ENCODE measurements at regions not wholly inside any gene's neighbourhood (a gene's known extent, or its start where the extent isn't known, plus 50 kb on each side); places are given as distances from the start of the nearest gene placed in this dataset.
A peak's percentile ranks its signal among the peaks of the same experiment; 100 is the strongest.

DNA sequence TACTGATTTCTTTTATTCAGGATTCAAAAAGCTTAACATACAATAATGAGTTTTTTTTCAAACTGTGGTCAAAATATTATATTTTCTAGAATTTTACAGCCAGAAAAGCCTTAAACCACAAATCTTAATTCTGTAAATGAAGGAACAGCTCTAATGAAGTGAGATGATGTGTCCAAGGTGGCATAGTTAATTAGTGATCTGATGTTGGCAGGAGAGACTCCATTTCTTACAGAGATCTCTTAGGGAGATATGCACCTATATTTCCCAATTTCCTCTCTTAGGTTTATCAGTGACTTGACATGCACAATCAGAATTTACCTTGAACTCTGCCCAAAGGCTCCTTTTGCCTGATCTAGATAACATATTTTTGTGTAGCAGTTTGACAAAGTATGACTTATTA lies 211.1 kb upstream of the ZNF804B start:
- TF ChIP-seq, protein P1, sequence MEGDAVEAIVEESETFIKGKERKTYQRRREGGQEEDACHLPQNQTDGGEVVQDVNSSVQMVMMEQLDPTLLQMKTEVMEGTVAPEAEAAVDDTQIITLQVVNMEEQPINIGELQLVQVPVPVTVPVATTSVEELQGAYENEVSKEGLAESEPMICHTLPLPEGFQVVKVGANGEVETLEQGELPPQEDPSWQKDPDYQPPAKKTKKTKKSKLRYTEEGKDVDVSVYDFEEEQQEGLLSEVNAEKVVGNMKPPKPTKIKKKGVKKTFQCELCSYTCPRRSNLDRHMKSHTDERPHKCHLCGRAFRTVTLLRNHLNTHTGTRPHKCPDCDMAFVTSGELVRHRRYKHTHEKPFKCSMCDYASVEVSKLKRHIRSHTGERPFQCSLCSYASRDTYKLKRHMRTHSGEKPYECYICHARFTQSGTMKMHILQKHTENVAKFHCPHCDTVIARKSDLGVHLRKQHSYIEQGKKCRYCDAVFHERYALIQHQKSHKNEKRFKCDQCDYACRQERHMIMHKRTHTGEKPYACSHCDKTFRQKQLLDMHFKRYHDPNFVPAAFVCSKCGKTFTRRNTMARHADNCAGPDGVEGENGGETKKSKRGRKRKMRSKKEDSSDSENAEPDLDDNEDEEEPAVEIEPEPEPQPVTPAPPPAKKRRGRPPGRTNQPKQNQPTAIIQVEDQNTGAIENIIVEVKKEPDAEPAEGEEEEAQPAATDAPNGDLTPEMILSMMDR (IDR thresholded peaks at IDR 0.05), result no peak
- H3K27me3 Mint-ChIP-seq (ENCODE audit: low read depth in 2 of 2), result no peaks in the 10 kb centered on the region
- no peaks in the 10 kb centered on the region for H3K4me1 ChIP-seq (ENCODE audit: control insufficient read depth, insufficient read depth, low read length)
- no peak overlapping the region for H3K4me3 ChIP-seq (ENCODE audit: low read length)
- no peaks in the 10 kb centered on the region for H3K36me3 ChIP-seq (ENCODE audit: control insufficient read depth, insufficient read depth, low read length)
- peaks cover 5% of the 10 kb centered on the region for H3K36me3 Mint-ChIP-seq
- DNase-seq, result no peak
- no peak overlapping the region for H3K4me3 Mint-ChIP-seq
- ATAC-seq, result no peak
- H3K27ac Mint-ChIP-seq, result no peak overlapping the region
- H3K27me3 ChIP-seq (ENCODE audit: control insufficient read depth, insufficient read depth, low read length), result no peaks in the 10 kb centered on the region
- H3K27ac ChIP-seq (ENCODE audit: low read length), result no peak overlapping the region
- intact Hi-C loops (cut with micrococcal nuclease), result no loop called here
- peaks cover 11% of the 10 kb centered on the region for H3K9me3 ChIP-seq (ENCODE audit: control insufficient read depth, insufficient read depth, low read length)
- peaks cover 5 to 10% of the 10 kb centered on the region in 2 donors for H3K9me3 Mint-ChIP-seq
- no peaks in the 10 kb centered on the region for H3K4me1 Mint-ChIP-seq

DNA sequence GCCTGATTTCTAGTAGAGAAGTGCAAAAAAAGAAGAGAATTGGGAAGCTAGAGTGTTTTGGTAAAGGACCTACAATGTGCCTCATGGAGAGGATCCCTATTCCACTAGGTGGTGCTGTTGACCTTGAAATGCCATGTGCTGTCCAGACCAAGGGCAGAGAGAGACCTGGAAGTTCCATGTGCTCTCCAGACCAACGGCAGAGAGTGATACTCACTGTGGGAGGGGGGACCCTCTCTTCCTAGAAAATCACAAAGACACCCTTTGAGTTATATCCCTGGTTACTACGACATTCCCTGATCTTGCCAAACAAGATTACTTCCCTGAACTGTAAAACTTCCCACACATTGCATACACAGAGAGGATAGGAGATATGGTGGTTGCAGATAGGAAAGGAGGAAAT lies 212.7 kb upstream of the ZNF804B start:
- Histone ChIP-seq H3K4me3 (ENCODE audit: low read length) (no peak overlapping the region), H3K36me3 (ENCODE audit: control insufficient read depth, insufficient read depth, low read length) (no peaks in the 10 kb centered on the region), H3K27ac (ENCODE audit: low read length) (no peak overlapping the region), H3K4me1 (ENCODE audit: control insufficient read depth, insufficient read depth, low read length) (no peaks in the 10 kb centered on the region), H3K9me3 (ENCODE audit: control insufficient read depth, insufficient read depth, low read length) (peaks cover 11% of the 10 kb centered on the region), H3K27me3 (ENCODE audit: control insufficient read depth, insufficient read depth, low read length) (no peaks in the 10 kb centered on the region)
- TF ChIP-seq, protein P1 (IDR thresholded peaks at IDR 0.05), result no peak
- no peaks in the 10 kb centered on the region for H3K4me1 Mint-ChIP-seq
- peaks cover 5% of the 10 kb centered on the region for H3K36me3 Mint-ChIP-seq
- H3K4me3 Mint-ChIP-seq, result no peak overlapping the region
- ATAC-seq (no peak), DNase-seq (peak in 1 of 2 donors; percentile 14)
- H3K27me3 Mint-ChIP-seq (ENCODE audit: low read depth in 2 of 2), result no peaks in the 10 kb centered on the region
- WGBS (ENCODE audit: insufficient coverage), result 22% methylated on average over 1 of the region's 2 CpGs
- peaks cover 5 to 10% of the 10 kb centered on the region in 2 donors for H3K9me3 Mint-ChIP-seq
- intact Hi-C loops (cut with micrococcal nuclease), result no loop called here
- no peak overlapping the region for H3K27ac Mint-ChIP-seq

DNA sequence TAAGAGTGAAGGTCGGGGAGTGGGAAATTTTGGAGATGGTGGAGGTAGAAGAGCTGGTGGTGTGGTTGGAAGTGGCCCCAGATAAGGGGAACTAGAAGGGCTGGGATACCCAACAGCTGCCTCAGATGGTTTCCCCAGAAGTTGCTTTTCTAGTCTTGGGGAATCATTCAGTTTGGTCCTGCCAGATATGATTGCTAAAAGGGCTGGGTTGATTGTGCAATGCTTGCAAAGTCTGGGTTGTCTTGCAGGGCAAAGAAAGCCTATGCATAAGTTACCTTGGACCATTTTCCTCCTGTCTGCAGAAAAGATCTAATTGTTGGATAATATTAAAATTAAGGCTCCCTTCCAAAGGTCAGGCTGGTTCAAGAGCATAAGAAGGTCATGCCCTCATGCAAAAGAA lies 213.8 kb upstream of the ZNF804B start:
- no peaks in the 10 kb centered on the region for H3K27me3 Mint-ChIP-seq (ENCODE audit: low read depth in 2 of 2)
- Histone ChIP-seq H3K27ac (ENCODE audit: low read length) (no peak overlapping the region), H3K4me1 (ENCODE audit: control insufficient read depth, insufficient read depth, low read length) (no peaks in the 10 kb centered on the region), H3K27me3 (ENCODE audit: control insufficient read depth, insufficient read depth, low read length) (no peaks in the 10 kb centered on the region), H3K4me3 (ENCODE audit: low read length) (no peak overlapping the region), H3K36me3 (ENCODE audit: control insufficient read depth, insufficient read depth, low read length) (no peaks in the 10 kb centered on the region), H3K9me3 (ENCODE audit: control insufficient read depth, insufficient read depth, low read length) (peaks cover 11% of the 10 kb centered on the region)
- H3K4me1 Mint-ChIP-seq, result no peaks in the 10 kb centered on the region
- H3K36me3 Mint-ChIP-seq, result peaks cover 5% of the 10 kb centered on the region
- ATAC-seq (no peak), DNase-seq (no peak)
- H3K27ac Mint-ChIP-seq, result no peak overlapping the region
- 50% methylated on average over 1 of the region's 1 CpG for WGBS (ENCODE audit: insufficient coverage)
- H3K9me3 Mint-ChIP-seq, result peaks cover 7 to 16% of the 10 kb centered on the region in 2 donors
- H3K4me3 Mint-ChIP-seq, result no peak overlapping the region
- intact Hi-C loops (cut with micrococcal nuclease), result no loop called here
- TF ChIP-seq, protein P1 (IDR thresholded peaks at IDR 0.05), result no peak

DNA sequence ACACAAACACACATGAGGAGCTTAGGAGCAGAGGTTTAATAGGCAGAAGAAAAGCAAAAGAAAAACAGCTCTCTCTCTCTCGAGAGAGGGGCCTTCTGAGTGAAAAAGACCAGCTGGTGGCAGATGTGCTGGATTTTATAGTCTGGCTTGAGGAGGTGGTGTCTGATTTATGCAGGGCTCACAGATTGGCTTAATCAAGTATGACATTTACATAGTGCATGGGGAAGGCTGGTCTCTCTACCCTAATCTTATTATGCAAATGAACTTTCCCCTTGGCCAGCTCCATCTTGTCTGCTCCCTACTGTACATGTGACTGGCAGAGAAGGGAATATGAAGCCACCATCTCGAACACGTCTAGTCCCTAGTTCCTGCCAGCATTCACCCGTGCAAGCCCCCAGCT lies 219.5 kb upstream of the ZNF804B start:
- H3K9me3 Mint-ChIP-seq, result peaks cover 14 to 26% of the 10 kb centered on the region in 2 donors
- Histone ChIP-seq H3K4me1 (ENCODE audit: control insufficient read depth, insufficient read depth, low read length) (no peaks in the 10 kb centered on the region), H3K27ac (ENCODE audit: low read length) (no peak overlapping the region), H3K27me3 (ENCODE audit: control insufficient read depth, insufficient read depth, low read length) (no peaks in the 10 kb centered on the region), H3K4me3 (ENCODE audit: low read length) (no peak overlapping the region), H3K36me3 (ENCODE audit: control insufficient read depth, insufficient read depth, low read length) (no peaks in the 10 kb centered on the region), H3K9me3 (ENCODE audit: control insufficient read depth, insufficient read depth, low read length) (peaks cover 10% of the 10 kb centered on the region)
- TF ChIP-seq, protein P1 (IDR thresholded peaks at IDR 0.05), result no peak
- intact Hi-C loops (cut with micrococcal nuclease), result no loop called here
- no peaks in the 10 kb centered on the region for H3K27me3 Mint-ChIP-seq (ENCODE audit: low read depth in 2 of 2)
- no peak overlapping the region for H3K27ac Mint-ChIP-seq
- 92% methylated on average over 3 of the region's 4 CpGs for WGBS (ENCODE audit: insufficient coverage)
- no peak for ATAC-seq
- no peaks in the 10 kb centered on the region for H3K4me1 Mint-ChIP-seq
- DNase-seq, result no peak
- no peak overlapping the region for H3K4me3 Mint-ChIP-seq
- H3K36me3 Mint-ChIP-seq, result no peaks in the 10 kb centered on the region
